ENCODE measurements at regions not wholly inside any gene's neighbourhood (a gene's known extent, or its start where the extent isn't known, plus 50 kb on each side); places are given as distances from the start of the nearest gene placed in this dataset.

- Histone ChIP-seq H3K9ac (ENCODE audit: low read depth in 2 of 2, low read length in 2 of 2) (no peak overlapping the region), H3K4me3 (no peak overlapping the region), H3K4me1 (no peaks in the 10 kb centered on the region), H3K36me3 (no peaks in the 10 kb centered on the region), H3K27ac (no peak overlapping the region), H3K9me3 (no peaks in the 10 kb centered on the region), H3K27me3 (no peaks in the 10 kb centered on the region)
- intact Hi-C loops (cut with DNase I): no loop called here
- DNase-seq: no peak
- TF ChIP-seq CTCF (IDR thresholded peaks at IDR 0.05): no peak
These were observed 157.7 kb upstream of the TMEM45B start for GRCh38 chr11:129657866-129658525.

DNA sequence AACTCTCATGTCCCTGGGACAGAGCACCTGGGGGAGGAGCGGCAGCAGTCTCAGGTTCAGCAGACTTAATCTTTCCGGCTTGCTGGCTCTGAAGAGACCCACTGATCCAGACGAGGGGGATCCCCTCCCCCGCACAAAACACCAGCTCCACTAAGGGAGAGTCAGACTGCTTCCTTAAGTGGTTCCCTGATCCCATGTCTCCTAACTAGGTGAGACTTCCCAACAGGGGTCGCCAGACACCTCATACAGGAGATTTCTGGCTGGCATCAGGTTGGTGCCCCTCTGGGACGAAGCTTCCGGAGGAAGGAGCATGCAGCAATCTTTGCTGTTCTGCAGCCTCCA is 157.2 kb upstream of the TMEM45B start:
- H3K9ac ChIP-seq (ENCODE audit: low read depth in 2 of 2, low read length in 2 of 2): no peak overlapping the region
- H3K4me3 ChIP-seq: no peak overlapping the region
- H3K9me3 ChIP-seq: no peaks in the 10 kb centered on the region
- TF ChIP-seq CTCF (IDR thresholded peaks at IDR 0.05): no peak
- intact Hi-C loops (cut with DNase I): no loop called here
- no peaks in the 10 kb centered on the region for H3K27me3 ChIP-seq
- H3K36me3 ChIP-seq: no peaks in the 10 kb centered on the region
- no peak for DNase-seq
- H3K27ac ChIP-seq: no peak overlapping the region
- no peaks in the 10 kb centered on the region for H3K4me1 ChIP-seq

DNA sequence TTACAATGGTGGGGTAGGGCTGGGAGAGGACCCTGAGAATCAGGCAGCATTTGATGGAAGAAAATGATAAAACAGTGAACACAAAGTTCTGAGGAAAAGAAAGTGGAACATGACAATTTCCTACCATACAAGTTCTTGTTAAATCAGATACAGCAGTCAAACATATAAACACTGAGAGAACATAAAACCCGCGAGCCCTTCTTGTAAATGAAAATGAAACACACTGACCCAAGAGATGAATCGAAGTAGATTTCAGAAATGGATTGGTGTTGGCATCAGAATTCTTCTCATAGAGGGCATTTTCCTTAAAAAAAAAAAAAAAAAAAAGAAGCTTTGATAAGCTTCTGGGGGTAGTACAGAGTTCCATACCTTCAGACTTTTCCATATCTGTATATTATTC is 134.7 kb upstream of the TMEM45B start:
- H3K4me1 ChIP-seq: no peaks in the 10 kb centered on the region
- no peak overlapping the region for H3K4me3 ChIP-seq
- H3K36me3 ChIP-seq: no peaks in the 10 kb centered on the region
- H3K27me3 ChIP-seq: no peaks in the 10 kb centered on the region
- no peak for TF ChIP-seq CTCF (IDR thresholded peaks at IDR 0.05)
- H3K9me3 ChIP-seq: no peaks in the 10 kb centered on the region
- H3K27ac ChIP-seq: no peak overlapping the region
- H3K9ac ChIP-seq (ENCODE audit: low read depth in 2 of 2, low read length in 2 of 2): no peak overlapping the region
- no peak for DNase-seq
- intact Hi-C loops (cut with DNase I): no loop called here

DNA sequence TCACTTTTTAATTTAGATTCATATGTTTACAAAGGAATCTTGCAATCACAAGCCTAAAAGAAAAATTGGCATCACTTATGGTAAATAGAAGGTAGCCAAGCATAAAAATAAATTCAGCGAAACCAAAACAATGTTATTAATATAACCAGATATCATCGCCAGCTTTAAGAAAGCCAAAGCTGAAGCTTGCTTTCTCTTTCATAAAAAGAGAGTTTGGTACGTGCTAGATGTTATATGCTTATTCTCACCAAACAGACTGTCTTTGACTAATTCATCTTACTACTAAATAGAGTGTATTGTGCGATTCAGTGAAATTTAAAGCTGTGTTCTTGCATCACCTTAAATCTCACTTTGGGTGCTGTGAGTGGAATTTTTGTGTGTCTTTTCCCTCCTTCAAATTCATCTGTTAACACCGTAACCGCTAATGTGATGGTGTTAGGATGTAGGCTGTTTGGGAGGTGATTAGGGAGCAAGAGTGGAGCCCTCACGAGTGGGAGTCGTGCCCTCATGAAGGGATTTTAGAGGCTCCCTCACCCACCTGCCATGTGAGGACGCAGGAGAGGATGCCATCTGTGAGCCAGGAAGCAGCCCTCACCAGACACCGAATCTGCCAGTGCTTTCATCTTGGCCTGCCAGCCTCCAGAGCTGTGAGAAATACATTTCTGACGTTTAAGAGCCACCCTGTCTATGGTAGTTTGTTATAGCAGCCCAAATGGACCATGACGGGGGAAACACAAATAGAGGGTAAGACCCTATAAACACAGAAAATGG is 134.1 kb upstream of the TMEM45B start:
- H3K9ac ChIP-seq (ENCODE audit: low read depth in 2 of 2, low read length in 2 of 2): no peak overlapping the region
- H3K9me3 ChIP-seq: no peaks in the 10 kb centered on the region
- H3K4me1 ChIP-seq: no peaks in the 10 kb centered on the region
- intact Hi-C loops (cut with DNase I): no loop called here
- no peak for DNase-seq
- H3K27me3 ChIP-seq: no peaks in the 10 kb centered on the region
- H3K27ac ChIP-seq: no peak overlapping the region
- no peak overlapping the region for H3K4me3 ChIP-seq
- no peak for TF ChIP-seq CTCF (IDR thresholded peaks at IDR 0.05)
- H3K36me3 ChIP-seq: no peaks in the 10 kb centered on the region

- no peak overlapping the region for H3K4me3 ChIP-seq
- H3K9ac ChIP-seq (ENCODE audit: low read depth in 2 of 2, low read length in 2 of 2): no peak overlapping the region
- H3K27me3 ChIP-seq: no peaks in the 10 kb centered on the region
- no peak for TF ChIP-seq CTCF (IDR thresholded peaks at IDR 0.05)
- H3K9me3 ChIP-seq: no peaks in the 10 kb centered on the region
- intact Hi-C loops (cut with DNase I): no loop called here
- no peak overlapping the region for H3K27ac ChIP-seq
- H3K36me3 ChIP-seq: no peaks in the 10 kb centered on the region
- no peaks in the 10 kb centered on the region for H3K4me1 ChIP-seq
- no peak for DNase-seq
These were observed 129.4 kb upstream of the TMEM45B start for GRCh38 chr11:129686269-129686668.

All from colonic mucosa (tissue), 4 donors.